ENCODE measurements at regions not wholly inside any gene's neighbourhood (a gene's known extent, or its start where the extent isn't known, plus 50 kb on each side); places are given as distances from the start of the nearest gene placed in this dataset.

DNA sequence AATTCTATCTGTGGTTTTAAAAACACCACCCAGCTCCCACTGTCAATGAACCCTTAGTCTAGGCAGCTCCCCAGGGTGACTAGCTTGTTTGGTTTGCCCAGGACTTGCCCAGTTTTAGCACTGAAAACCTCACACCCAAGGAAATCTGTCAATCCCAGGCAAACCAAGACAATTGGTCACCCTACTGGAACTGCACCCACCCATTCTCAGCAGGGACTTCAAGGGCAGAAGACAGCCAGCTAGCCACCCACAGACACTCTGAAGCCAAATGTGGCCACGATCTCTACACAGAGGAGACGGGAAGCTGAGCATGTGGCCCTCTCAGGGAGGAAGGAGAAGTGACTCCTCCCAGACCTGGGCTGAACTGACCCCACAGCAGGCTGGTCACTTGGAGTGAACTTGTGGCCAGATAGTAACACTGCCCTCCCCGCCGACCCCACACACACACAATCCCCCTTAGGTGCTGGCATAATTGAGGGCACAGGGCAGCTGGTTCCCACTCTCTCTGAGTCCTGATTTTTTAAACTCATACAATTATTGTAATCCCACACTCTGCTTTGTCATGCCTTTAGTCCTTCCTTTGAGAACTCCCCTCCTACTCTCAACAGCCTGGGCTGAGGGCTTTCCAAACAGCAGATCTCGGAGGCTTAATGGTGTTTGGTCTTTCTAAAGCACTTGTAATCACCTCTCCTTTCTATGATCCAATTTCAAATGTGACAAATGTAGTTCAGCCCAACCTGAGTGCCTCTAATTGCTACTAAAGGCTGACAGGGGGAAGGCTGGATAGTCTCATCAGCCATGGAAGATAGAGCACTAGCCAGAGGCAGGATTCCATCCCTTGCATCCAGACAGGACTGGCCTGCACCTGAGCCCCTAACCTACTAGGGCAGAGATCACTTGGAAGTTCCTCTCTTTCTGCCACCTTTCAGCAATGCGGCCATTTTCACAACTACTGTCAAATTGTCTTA, 74.7 kb upstream of the DRD2 start:
- Histone ChIP-seq H3K4me3 (no peak overlapping the region), H3K4me2 (ENCODE audit: control insufficient read depth, insufficient read depth) (no peak overlapping the region), H3K27ac (ENCODE audit: control insufficient read depth, insufficient read depth) (no peak overlapping the region), H2AFZ (ENCODE audit: control insufficient read depth, low read depth, low read length) (no peak overlapping the region), H3K9me3 (replicated peaks; ENCODE audit: control insufficient read depth, insufficient read depth, low read length) (no peaks in the 10 kb centered on the region), H3K4me1 (ENCODE audit: control insufficient read depth, insufficient read depth, low read length) (no peaks in the 10 kb centered on the region), H4K20me1 (ENCODE audit: control insufficient read depth, insufficient read depth) (no peaks in the 10 kb centered on the region), H3K36me3 (ENCODE audit: control insufficient read depth in 2 of 2, insufficient read depth in 2 of 2, low read length in 1 of 2) (no peaks in the 10 kb centered on the region), H3K9ac (ENCODE audit: control insufficient read depth, insufficient read depth, low read length) (no peak overlapping the region), H3K79me2 (ENCODE audit: control insufficient read depth, insufficient read depth, low read length) (no peaks in the 10 kb centered on the region), H3K27me3 (replicated peaks in 1 of 2; ENCODE audit: control insufficient read depth in 2 of 2, insufficient read depth in 2 of 2, low read length in 1 of 2) (no peaks in the 10 kb centered on the region; a peak in 2 of 4 replicates)
- in situ Hi-C loops (cut with MboI) (no loop called here), intact Hi-C loops (cut with micrococcal nuclease; ENCODE audit: unreplicated experiment) (no loop called here)
- ChIA-PET POLR2A (no interaction called here), CTCF (no interaction called here), SMC1A (ENCODE audit: uncharacterized antibody, unreplicated experiment) (no interaction called here), RAD21 (ENCODE audit: unreplicated experiment) (no interaction called here)
- no peak for FAIRE-seq
- no peak for TF ChIP-seq TAF1 (IDR thresholded peaks at IDR 0.05; ENCODE audit: borderline replicate concordance, low read depth, low read length)
- TF ChIP-seq ETV6 (conservative IDR thresholded peaks at IDR 0.05 in 1 of 2, IDR thresholded peaks at IDR 0.05 in 1 of 2; ENCODE audit: borderline replicate concordance in 1 of 2, low read depth in 1 of 2) = no peak
- no peak for TF ChIP-seq GABPA (IDR thresholded peaks at IDR 0.05; ENCODE audit: low read depth)
- no peak for TF ChIP-seq MYB (IDR thresholded peaks at IDR 0.05; ENCODE audit: borderline replicate concordance, low read depth, low read length)
- no peak for TF ChIP-seq HCFC1 (IDR thresholded peaks at IDR 0.05; ENCODE audit: low read length)
- TF ChIP-seq EP300 (IDR thresholded peaks at IDR 0.05; ENCODE audit: borderline replicate concordance in 1 of 2, control insufficient read depth in 1 of 2, low read depth in 2 of 2, low read length in 2 of 2) = no peak
- TF ChIP-seq, protein P1, sequence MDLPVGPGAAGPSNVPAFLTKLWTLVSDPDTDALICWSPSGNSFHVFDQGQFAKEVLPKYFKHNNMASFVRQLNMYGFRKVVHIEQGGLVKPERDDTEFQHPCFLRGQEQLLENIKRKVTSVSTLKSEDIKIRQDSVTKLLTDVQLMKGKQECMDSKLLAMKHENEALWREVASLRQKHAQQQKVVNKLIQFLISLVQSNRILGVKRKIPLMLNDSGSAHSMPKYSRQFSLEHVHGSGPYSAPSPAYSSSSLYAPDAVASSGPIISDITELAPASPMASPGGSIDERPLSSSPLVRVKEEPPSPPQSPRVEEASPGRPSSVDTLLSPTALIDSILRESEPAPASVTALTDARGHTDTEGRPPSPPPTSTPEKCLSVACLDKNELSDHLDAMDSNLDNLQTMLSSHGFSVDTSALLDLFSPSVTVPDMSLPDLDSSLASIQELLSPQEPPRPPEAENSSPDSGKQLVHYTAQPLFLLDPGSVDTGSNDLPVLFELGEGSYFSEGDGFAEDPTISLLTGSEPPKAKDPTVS (IDR thresholded peaks at IDR 0.05; ENCODE audit: low read depth, low read length) = no peak
- TF ChIP-seq MYC (IDR thresholded peaks at IDR 0.05; ENCODE audit: insufficient read depth, insufficient read length, insufficient replicate concordance, low read length, severe bottlenecking) = no peak
- TF ChIP-seq TCF3 (IDR thresholded peaks at IDR 0.05; ENCODE audit: borderline replicate concordance, insufficient read depth, low read depth, low read length) = no peak
- no peak for TF ChIP-seq SPI1 (IDR thresholded peaks at IDR 0.05; ENCODE audit: borderline replicate concordance, insufficient read depth, low read depth, low read length)
- TF ChIP-seq, protein P2, sequence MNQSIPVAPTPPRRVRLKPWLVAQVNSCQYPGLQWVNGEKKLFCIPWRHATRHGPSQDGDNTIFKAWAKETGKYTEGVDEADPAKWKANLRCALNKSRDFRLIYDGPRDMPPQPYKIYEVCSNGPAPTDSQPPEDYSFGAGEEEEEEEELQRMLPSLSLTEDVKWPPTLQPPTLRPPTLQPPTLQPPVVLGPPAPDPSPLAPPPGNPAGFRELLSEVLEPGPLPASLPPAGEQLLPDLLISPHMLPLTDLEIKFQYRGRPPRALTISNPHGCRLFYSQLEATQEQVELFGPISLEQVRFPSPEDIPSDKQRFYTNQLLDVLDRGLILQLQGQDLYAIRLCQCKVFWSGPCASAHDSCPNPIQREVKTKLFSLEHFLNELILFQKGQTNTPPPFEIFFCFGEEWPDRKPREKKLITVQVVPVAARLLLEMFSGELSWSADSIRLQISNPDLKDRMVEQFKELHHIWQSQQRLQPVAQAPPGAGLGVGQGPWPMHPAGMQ (IDR thresholded peaks at IDR 0.05; ENCODE audit: borderline replicate concordance) = no peak
- TF ChIP-seq, protein P3, sequence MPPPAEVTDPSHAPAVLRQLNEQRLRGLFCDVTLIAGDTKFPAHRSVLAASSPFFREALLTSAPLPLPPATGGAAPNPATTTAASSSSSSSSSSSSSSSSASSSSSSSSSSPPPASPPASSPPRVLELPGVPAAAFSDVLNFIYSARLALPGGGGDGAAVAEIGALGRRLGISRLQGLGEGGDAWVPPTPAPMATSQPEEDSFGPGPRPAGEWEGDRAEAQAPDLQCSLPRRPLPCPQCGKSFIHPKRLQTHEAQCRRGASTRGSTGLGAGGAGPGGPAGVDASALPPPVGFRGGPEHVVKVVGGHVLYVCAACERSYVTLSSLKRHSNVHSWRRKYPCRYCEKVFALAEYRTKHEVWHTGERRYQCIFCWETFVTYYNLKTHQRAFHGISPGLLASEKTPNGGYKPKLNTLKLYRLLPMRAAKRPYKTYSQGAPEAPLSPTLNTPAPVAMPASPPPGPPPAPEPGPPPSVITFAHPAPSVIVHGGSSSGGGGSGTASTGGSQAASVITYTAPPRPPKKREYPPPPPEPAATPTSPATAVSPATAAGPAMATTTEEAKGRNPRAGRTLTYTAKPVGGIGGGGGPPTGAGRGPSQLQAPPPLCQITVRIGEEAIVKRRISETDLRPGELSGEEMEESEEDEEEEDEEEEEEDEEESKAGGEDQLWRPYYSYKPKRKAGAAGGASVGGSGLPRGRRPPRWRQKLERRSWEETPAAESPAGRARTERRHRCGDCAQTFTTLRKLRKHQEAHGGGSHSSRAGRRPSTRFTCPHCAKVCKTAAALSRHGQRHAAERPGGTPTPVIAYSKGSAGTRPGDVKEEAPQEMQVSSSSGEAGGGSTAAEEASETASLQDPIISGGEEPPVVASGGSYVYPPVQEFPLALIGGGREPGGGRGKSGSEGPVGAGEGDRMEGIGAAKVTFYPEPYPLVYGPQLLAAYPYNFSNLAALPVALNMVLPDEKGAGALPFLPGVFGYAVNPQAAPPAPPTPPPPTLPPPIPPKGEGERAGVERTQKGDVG (CRISPR knock-in tag; IDR thresholded peaks at IDR 0.05) = no peak
- no peak for TF ChIP-seq KLF5 (IDR thresholded peaks at IDR 0.05; ENCODE audit: partially characterized antibody)
- TF ChIP-seq, protein P4, sequence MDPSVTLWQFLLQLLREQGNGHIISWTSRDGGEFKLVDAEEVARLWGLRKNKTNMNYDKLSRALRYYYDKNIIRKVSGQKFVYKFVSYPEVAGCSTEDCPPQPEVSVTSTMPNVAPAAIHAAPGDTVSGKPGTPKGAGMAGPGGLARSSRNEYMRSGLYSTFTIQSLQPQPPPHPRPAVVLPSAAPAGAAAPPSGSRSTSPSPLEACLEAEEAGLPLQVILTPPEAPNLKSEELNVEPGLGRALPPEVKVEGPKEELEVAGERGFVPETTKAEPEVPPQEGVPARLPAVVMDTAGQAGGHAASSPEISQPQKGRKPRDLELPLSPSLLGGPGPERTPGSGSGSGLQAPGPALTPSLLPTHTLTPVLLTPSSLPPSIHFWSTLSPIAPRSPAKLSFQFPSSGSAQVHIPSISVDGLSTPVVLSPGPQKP (IDR thresholded peaks at IDR 0.05; ENCODE audit: low read depth, low read length) = no peak
- BruUV-seq (replicated peaks) = no TSS peak
- 12% methylated on average over 6 of the region's 6 CpGs for WGBS (ENCODE audit: insufficient coverage, insufficient replicate concordance, low lambda C conversion rate, missing lambda C conversion rate)
- no peak for ATAC-seq
- no peak for DNase-seq (ENCODE audit: low read depth, low spot score)
